ENCODE measurements at regions not wholly inside any gene's neighbourhood (a gene's known extent, or its start where the extent isn't known, plus 50 kb on each side); places are given as distances from the start of the nearest gene placed in this dataset.

DNA sequence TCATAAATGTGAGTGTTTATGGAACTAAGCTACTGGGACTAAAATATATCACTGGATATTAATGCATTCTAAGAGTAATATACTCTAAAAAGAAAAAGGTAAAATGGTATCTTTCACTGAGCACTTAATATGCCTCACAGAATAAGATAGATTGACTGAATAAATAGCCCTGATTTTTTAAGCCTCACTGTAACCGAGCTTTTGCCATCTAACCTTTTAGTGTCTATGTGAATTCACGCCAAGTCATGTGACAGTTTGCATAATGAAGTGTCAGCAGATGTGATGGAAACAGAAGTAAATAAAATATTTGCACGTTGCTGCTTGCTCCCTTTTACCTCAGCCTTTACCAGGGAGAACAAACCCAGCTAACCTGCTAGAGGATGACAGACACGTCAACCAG is 119.7 kb upstream of the NWD2 start:
- no peaks in the 10 kb centered on the region for H3K36me3 ChIP-seq
- intact Hi-C loops (cut with DNase I) = no loop called here

DNA sequence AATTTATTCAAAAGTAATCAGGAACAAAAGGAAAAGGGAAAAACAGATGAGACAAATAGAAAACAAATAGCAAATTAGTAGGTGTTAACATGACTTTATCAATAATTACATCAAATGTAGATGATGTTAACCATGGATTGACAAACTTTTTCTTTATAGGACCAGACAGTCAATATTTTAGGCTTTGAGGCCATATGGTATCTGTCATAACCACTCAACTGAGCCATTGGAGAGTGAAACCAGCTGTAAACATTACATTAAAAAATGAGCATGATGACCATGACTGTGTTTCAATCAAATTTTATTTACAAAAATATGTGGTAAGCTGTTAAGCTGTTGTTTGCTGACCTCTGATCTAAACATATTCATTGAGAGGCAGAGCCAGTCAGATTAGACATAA is 118.5 kb upstream of the NWD2 start:
- H3K36me3 ChIP-seq = no peaks in the 10 kb centered on the region
- no peak overlapping the region for H3K27ac ChIP-seq
- no peak overlapping the region for H3K4me3 ChIP-seq
- H3K4me1 ChIP-seq = no peaks in the 10 kb centered on the region
- no peak for DNase-seq (ENCODE audit: extremely low spot score in 2 of 2)
- TF ChIP-seq POLR2A (IDR thresholded peaks at IDR 0.05) (no peak), POLR2AphosphoS5 (IDR thresholded peaks at IDR 0.05; ENCODE audit: insufficient read depth in 1 of 2, low read depth in 1 of 2) (no peak)
- TF ChIP-seq, protein P1, sequence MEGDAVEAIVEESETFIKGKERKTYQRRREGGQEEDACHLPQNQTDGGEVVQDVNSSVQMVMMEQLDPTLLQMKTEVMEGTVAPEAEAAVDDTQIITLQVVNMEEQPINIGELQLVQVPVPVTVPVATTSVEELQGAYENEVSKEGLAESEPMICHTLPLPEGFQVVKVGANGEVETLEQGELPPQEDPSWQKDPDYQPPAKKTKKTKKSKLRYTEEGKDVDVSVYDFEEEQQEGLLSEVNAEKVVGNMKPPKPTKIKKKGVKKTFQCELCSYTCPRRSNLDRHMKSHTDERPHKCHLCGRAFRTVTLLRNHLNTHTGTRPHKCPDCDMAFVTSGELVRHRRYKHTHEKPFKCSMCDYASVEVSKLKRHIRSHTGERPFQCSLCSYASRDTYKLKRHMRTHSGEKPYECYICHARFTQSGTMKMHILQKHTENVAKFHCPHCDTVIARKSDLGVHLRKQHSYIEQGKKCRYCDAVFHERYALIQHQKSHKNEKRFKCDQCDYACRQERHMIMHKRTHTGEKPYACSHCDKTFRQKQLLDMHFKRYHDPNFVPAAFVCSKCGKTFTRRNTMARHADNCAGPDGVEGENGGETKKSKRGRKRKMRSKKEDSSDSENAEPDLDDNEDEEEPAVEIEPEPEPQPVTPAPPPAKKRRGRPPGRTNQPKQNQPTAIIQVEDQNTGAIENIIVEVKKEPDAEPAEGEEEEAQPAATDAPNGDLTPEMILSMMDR (IDR thresholded peaks at IDR 0.05) = no peak
- intact Hi-C loops (cut with DNase I) = no loop called here
- no peaks in the 10 kb centered on the region for H3K9me3 ChIP-seq
- no peaks in the 10 kb centered on the region for H3K27me3 ChIP-seq

More for the DNA sequence above, 119.7 kb upstream of the NWD2 start:
- Histone ChIP-seq H3K4me1 (no peaks in the 10 kb centered on the region), H3K9me3 (no peaks in the 10 kb centered on the region), H3K27me3 (no peaks in the 10 kb centered on the region), H3K4me3 (no peak overlapping the region), H3K27ac (no peak overlapping the region)
- TF ChIP-seq, protein P1 (IDR thresholded peaks at IDR 0.05) = no peak
- TF ChIP-seq POLR2A (IDR thresholded peaks at IDR 0.05) = no peak
- no peak for TF ChIP-seq POLR2AphosphoS5 (IDR thresholded peaks at IDR 0.05; ENCODE audit: insufficient read depth in 1 of 2, low read depth in 1 of 2)
- no peak for DNase-seq (ENCODE audit: extremely low spot score in 2 of 2)

DNA sequence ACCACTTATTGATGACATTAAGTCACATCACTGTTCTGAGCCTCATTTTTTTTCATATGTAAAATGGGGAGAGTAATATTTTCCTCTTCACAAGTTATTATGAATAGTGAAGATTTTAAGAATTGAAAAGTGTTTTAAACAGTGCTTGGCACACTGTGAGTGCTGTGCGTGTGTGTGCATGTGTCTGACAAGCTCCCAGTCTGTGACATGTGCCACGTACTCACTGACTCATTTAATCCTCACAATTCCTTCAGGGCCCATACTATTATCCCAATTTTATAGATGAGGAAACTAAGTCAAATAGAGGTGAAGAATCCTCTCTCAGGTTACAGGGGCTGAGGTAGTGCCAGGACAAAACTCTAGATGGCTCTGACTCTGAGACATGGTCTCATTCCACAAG is 114.1 kb upstream of the NWD2 start:
- Histone ChIP-seq H3K27me3 (no peaks in the 10 kb centered on the region), H3K4me3 (no peak overlapping the region), H3K4me1 (no peaks in the 10 kb centered on the region), H3K27ac (no peak overlapping the region), H3K36me3 (no peaks in the 10 kb centered on the region), H3K9me3 (no peaks in the 10 kb centered on the region)
- intact Hi-C loops (cut with DNase I) = no loop called here
- no peak for TF ChIP-seq POLR2A (IDR thresholded peaks at IDR 0.05)
- TF ChIP-seq, protein P1 (IDR thresholded peaks at IDR 0.05) = no peak
- no peak for TF ChIP-seq POLR2AphosphoS5 (IDR thresholded peaks at IDR 0.05; ENCODE audit: insufficient read depth in 1 of 2, low read depth in 1 of 2)
- no peak for DNase-seq (ENCODE audit: extremely low spot score in 2 of 2)

DNA sequence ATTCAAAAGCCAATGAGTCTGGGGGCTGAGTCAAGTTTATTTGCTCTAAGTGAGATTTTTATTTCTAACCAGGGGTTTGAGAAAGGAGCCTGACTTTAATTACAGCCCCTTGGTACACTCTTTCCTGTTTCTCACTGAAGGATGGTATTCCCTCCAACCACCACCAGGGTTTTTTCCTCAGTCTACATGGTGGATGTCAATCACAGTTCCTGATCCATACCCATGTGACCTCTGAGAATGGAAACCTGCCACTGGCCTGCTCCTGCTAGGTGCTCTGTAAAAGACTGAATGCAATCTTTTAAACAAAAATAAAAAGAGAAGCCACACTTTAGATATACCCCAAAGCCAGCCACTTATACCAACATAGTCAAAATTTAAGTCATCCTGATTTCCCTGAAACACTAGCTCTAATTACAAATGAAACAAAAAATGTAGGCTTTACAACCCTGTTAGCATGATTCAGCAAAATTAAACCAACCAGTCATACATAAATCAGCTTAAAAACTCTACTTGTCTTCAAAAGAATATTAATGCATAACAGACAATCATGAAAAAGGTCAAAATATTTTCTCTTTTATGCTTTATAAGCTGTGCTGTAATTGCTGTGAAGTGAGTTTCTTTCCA is 112.1 kb upstream of the NWD2 start:
- no peak for DNase-seq (ENCODE audit: extremely low spot score in 2 of 2)
- TF ChIP-seq POLR2A (IDR thresholded peaks at IDR 0.05) = no peak
- TF ChIP-seq POLR2AphosphoS5 (IDR thresholded peaks at IDR 0.05; ENCODE audit: insufficient read depth in 1 of 2, low read depth in 1 of 2) = no peak
- TF ChIP-seq, protein P1 (IDR thresholded peaks at IDR 0.05) = no peak
- H3K4me1 ChIP-seq = no peaks in the 10 kb centered on the region
- intact Hi-C loops (cut with DNase I) = no loop called here
- H3K27ac ChIP-seq = no peak overlapping the region
- H3K36me3 ChIP-seq = no peaks in the 10 kb centered on the region
- H3K9me3 ChIP-seq = no peaks in the 10 kb centered on the region
- no peak overlapping the region for H3K4me3 ChIP-seq
- H3K27me3 ChIP-seq = no peaks in the 10 kb centered on the region

DNA sequence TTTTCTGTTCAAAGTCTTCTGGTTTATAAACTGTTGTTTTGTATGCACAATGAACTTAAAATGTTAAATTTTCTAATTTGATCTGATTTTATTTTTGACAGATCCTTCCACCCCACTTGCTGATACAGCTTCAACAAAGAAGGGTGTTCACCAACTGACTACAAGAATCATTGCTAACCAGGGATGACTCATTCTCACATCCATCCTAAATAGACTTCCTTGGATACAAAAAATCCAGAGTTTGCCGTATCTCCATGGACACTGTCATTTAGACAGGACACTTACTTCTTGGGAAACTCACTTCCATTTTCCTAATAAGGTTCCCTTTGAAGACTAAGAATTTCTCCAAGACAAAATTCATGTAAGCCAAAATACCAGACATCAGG is 111.6 kb upstream of the NWD2 start:
- Histone ChIP-seq H3K4me1 (no peaks in the 10 kb centered on the region), H3K27me3 (no peaks in the 10 kb centered on the region), H3K4me3 (no peak overlapping the region), H3K36me3 (no peaks in the 10 kb centered on the region), H3K27ac (no peak overlapping the region), H3K9me3 (no peaks in the 10 kb centered on the region)
- intact Hi-C loops (cut with DNase I) = no loop called here
- TF ChIP-seq POLR2A (IDR thresholded peaks at IDR 0.05) (no peak), POLR2AphosphoS5 (IDR thresholded peaks at IDR 0.05; ENCODE audit: insufficient read depth in 1 of 2, low read depth in 1 of 2) (no peak)
- TF ChIP-seq, protein P1 (IDR thresholded peaks at IDR 0.05) = no peak
- no peak for DNase-seq (ENCODE audit: extremely low spot score in 2 of 2)
